ENCODE measurements at regions not wholly inside any gene's neighbourhood (a gene's known extent, or its start where the extent isn't known, plus 50 kb on each side); places are given as distances from the start of the nearest gene placed in this dataset.
A peak's percentile ranks its signal among the peaks of the same experiment; 100 is the strongest.

GRCh38 chr4:148514581-148514980, 72.4 kb upstream of the NR3C2 start:
- no peak overlapping the region for H3K4me3 ChIP-seq (ENCODE audit: low read length)
- H4K20me1 ChIP-seq (ENCODE audit: insufficient read depth, low read length): no peaks in the 10 kb centered on the region
- peaks cover 9% of the 10 kb centered on the region for H3K4me1 ChIP-seq (ENCODE audit: low read length)
- no peak overlapping the region for H2AFZ ChIP-seq (ENCODE audit: low read depth, low read length)
- H3K9me3 ChIP-seq (ENCODE audit: insufficient read depth, low read length): no peaks in the 10 kb centered on the region
- no peaks in the 10 kb centered on the region for H3K36me3 ChIP-seq (replicated peaks; ENCODE audit: low read depth, low read length)
- no peaks in the 10 kb centered on the region for H3K27me3 ChIP-seq (ENCODE audit: low read depth, low read length)
- TF ChIP-seq CTCF (IDR thresholded peaks at IDR 0.05; ENCODE audit: low read depth, low read length) (no peak), EZH2phosphoT487 (IDR thresholded peaks at IDR 0.05; ENCODE audit: low read depth) (no peak)
- H3K9ac ChIP-seq (ENCODE audit: low read length): no peak overlapping the region
- no peak overlapping the region for H3K27ac ChIP-seq (ENCODE audit: low read length)
- no peaks in the 10 kb centered on the region for H3K79me2 ChIP-seq (ENCODE audit: low read length)
- no peak overlapping the region for H3K4me2 ChIP-seq (ENCODE audit: low read length)

- H3K9ac ChIP-seq (ENCODE audit: low read length): no peak overlapping the region
- H3K36me3 ChIP-seq (replicated peaks; ENCODE audit: low read depth, low read length): no peaks in the 10 kb centered on the region
- H4K20me1 ChIP-seq (ENCODE audit: insufficient read depth, low read length): no peaks in the 10 kb centered on the region
- TF ChIP-seq EZH2phosphoT487 (IDR thresholded peaks at IDR 0.05; ENCODE audit: low read depth): no peak
- TF ChIP-seq CTCF (IDR thresholded peaks at IDR 0.05; ENCODE audit: low read depth, low read length): no peak
- no peak overlapping the region for H3K4me3 ChIP-seq (ENCODE audit: low read length)
- H3K79me2 ChIP-seq (ENCODE audit: low read length): no peaks in the 10 kb centered on the region
- H3K27me3 ChIP-seq (ENCODE audit: low read depth, low read length): no peaks in the 10 kb centered on the region
- no peak overlapping the region for H3K27ac ChIP-seq (ENCODE audit: low read length)
- H2AFZ ChIP-seq (ENCODE audit: low read depth, low read length): no peak overlapping the region
- no peaks in the 10 kb centered on the region for H3K9me3 ChIP-seq (ENCODE audit: insufficient read depth, low read length)
- peaks cover 9% of the 10 kb centered on the region for H3K4me1 ChIP-seq (ENCODE audit: low read length)
- H3K4me2 ChIP-seq (ENCODE audit: low read length): peak overlapping the region; percentile 6; the same call in 1 of the 2 replicates
Observed at GRCh38 chr4:148514041-148514440, 71.8 kb upstream of the NR3C2 start.

GRCh38 chr4:148510211-148510610, 68.0 kb upstream of the NR3C2 start:
- Histone ChIP-seq H2AFZ (ENCODE audit: low read depth, low read length) (no peak overlapping the region), H3K27me3 (ENCODE audit: low read depth, low read length) (no peaks in the 10 kb centered on the region), H3K9me3 (ENCODE audit: insufficient read depth, low read length) (no peaks in the 10 kb centered on the region), H3K36me3 (replicated peaks; ENCODE audit: low read depth, low read length) (no peaks in the 10 kb centered on the region), H4K20me1 (ENCODE audit: insufficient read depth, low read length) (no peaks in the 10 kb centered on the region), H3K27ac (ENCODE audit: low read length) (no peak overlapping the region), H3K4me2 (ENCODE audit: low read length) (no peak overlapping the region), H3K4me3 (ENCODE audit: low read length) (no peak overlapping the region), H3K9ac (ENCODE audit: low read length) (no peak overlapping the region), H3K4me1 (ENCODE audit: low read length) (peaks cover 9% of the 10 kb centered on the region), H3K79me2 (ENCODE audit: low read length) (no peaks in the 10 kb centered on the region)
- TF ChIP-seq CTCF (IDR thresholded peaks at IDR 0.05; ENCODE audit: low read depth, low read length): no peak
- TF ChIP-seq EZH2phosphoT487 (IDR thresholded peaks at IDR 0.05; ENCODE audit: low read depth): no peak

GRCh38 chr4:148503681-148504080, 61.5 kb upstream of the NR3C2 start:
- no peaks in the 10 kb centered on the region for H4K20me1 ChIP-seq (ENCODE audit: insufficient read depth, low read length)
- H3K4me1 ChIP-seq (ENCODE audit: low read length): peaks cover 4% of the 10 kb centered on the region; the same call in 1 of the 2 replicates
- no peak overlapping the region for H2AFZ ChIP-seq (ENCODE audit: low read depth, low read length)
- TF ChIP-seq CTCF (IDR thresholded peaks at IDR 0.05; ENCODE audit: low read depth, low read length) (no peak), EZH2phosphoT487 (IDR thresholded peaks at IDR 0.05; ENCODE audit: low read depth) (no peak)
- H3K27ac ChIP-seq (ENCODE audit: low read length): no peak overlapping the region
- H3K79me2 ChIP-seq (ENCODE audit: low read length): no peaks in the 10 kb centered on the region
- no peaks in the 10 kb centered on the region for H3K9me3 ChIP-seq (ENCODE audit: insufficient read depth, low read length)
- H3K36me3 ChIP-seq (replicated peaks; ENCODE audit: low read depth, low read length): no peaks in the 10 kb centered on the region
- H3K4me2 ChIP-seq (ENCODE audit: low read length): no peak overlapping the region
- H3K4me3 ChIP-seq (ENCODE audit: low read length): no peak overlapping the region
- H3K9ac ChIP-seq (ENCODE audit: low read length): no peak overlapping the region
- H3K27me3 ChIP-seq (ENCODE audit: low read depth, low read length): no peaks in the 10 kb centered on the region

Measured in OCI-LY3 (cell line).